Embryonic facial prominence (tissue), 1 donor: ENCODE measurements at regions not wholly inside any gene's neighbourhood (a gene's known extent, or its start where the extent isn't known, plus 50 kb on each side); places are given as distances from the start of the nearest gene placed in this dataset.
"Not testable (repeated sequence)": the region's sequence is repeated elsewhere in the genome, so short reads cannot be mapped to it uniquely, and the experiment has no call there.

ENCODE experiments used
- DNase-seq: peaks from one replicate; pipeline ENCODE4 v3.0.0-alpha.2; 2016; ENCODE audit errors: extremely low spot score

DNA sequence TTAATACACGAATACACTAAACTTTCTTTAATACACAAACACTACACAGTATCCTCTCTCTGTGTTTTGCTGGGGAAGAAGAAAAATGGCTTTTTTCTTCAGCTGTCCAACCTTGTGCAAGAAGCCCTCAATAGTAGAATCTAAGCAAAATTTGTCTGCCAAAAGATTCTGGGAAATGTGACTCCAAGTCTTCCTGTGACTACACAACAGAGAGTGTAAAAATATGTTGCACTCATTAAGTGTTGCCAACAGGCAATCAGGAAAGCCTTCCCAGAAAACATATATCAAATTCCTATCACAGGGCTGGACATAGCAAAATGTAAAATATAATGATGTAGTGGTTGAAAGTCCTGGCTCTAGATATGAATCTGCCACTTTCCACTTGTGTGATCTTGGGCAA, 825.1 kb upstream of the ZWINT start:
- DNase-seq, result no peak

DNA sequence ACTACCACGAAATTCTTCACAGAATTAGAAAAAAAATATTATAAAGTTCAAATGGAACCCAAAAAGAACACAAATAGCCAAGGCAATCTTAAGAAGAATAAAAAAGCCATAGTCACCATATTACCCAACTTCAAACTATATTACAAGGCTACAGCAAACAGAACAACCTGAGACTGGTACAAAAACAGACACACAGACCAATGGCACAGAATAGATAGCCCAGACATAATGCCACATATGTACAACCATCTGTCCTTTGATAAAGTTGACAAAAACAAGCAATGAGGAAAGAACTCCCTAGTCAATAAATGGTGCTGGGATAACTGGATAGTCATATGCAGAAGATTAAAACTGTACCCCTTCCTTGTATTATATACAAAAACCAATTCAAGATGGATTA, 808.5 kb upstream of the ZWINT start:
- DNase-seq, result no peak

DNA sequence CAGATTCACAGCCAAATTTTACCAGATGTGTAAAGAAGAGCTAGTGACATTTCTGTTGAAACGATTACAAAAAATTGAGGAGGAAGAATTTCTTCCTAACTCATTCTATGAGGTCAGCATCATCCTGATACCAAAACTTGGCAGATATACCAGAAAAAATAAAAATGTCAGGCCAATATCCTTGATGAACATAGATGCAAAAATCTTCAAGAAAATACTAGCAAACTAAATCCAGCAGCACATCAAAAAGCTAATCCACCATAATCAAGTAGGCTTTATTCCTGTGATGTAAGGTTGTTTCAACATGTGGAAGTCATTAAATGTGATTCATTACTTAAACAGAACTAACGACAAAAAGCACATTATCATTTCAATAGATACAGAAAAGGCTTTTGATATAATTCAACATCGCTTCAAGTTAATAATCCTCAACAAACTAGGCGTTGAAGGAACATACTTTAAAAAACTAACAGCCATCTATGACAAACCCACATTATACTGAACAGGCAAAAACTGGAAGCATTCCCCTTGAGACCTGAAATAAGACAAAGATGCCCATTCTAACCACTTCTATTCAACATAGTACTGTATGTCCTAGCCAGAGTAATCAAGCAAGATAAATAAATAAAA, 807.7 kb upstream of the ZWINT start:
- no peak for DNase-seq

DNA sequence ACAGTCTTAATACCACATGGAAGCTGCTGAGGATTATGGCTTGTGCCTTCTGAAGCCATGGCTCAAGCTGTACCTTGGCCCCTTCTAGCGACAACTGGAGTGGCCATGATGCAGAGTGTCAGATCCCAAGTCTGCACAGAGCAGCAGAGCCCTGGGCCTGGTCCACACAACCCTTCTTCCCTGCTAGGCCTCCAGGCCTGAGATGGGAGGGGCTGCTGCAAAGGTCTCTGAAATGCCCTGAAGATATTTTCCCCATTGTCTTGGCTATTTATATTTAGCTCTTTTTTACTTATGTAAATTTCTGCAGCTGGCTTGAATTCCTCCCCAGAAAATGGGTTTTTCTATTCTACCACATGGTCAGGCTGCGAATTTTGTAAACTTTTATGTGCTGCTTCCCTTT, 804.6 kb upstream of the ZWINT start:
- DNase-seq, result no peak

DNA sequence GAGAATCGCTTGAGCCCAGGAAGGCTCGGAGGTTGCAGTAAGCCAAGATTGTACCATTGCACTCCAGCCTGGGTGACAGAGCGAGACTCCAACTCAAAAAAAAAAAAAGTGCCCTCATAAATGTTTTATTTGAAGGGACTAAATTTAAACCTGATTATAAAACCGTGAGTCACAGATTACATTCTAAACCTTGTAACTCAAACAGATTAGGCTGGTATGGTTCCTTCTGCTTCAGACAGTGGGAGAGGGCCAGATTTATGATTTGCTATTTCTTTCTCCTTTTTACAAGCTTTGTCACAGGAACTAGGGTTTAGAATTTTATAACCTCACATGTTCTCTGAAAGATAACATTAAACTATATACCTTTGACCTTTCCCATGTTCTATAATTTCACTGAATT, 801.2 kb upstream of the ZWINT start:
- no peak for DNase-seq

DNA sequence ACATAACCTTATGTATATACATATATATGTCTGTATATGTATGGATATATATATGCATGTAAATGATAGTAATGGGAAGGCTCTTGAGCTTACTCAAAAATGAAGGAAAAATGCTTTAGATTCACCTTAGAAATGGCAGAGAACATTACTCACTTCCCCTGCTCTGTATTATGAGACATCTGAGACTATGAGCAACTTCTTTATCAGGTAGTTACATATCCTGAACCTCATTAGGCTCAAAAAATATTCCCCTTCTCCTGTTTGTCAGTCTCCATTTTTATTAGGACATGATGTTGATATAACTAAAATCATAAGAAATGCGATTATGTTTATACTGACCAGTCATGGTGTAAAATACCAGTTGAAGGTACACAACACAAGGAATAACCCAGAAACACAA, 800.1 kb upstream of the ZWINT start:
- no peak for DNase-seq

DNA sequence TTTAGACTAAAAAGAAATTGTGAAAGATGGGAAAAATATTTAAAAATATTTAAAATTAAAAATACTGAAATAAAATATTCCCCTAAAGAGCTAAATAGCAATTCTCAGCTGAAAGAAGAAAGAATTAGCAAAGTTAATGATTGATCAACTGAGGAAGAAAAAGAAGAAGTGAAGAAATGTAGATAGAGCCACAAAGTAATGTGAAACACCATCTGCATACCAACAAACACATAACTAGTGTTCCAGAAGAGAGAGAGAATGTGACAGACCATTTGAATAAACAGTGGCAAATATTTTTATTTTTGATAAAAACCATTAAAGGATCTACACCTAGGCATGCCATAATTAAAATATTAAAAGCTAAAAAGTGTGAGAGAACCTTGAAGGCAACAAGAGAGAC, 784.5 kb upstream of the ZWINT start:
- DNase-seq, result no peak

DNA sequence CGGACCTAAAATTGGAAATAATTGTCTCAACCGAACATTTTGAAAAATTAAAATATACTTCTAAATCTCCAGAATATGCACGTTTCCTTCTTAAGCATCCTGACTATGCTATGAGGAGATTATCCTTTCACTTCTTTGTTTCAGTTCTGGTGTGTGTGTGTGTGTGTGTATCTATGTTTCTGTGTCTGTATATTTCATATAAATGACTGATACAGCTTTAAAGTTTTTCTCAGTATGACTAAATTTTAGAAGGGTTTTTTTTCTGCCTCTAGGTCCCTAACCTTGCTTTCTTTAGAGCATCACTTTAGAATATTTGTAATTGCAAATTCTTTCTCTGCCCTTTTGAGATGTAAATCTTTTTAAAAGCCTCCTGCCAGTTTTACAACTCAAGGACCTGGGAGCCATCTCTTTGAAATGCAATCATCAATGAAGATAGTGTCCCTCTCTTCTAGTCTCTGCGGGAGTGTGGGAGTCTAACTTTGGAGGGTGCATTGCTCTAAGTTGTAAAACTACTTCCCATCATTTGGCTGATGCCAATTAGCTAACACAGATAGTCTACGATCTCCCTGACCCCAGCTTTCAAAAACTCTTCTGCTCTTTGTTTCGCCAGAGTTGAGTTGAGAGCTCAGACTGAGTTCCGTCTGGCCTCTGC, 782.0 kb upstream of the ZWINT start:
- no peak for DNase-seq

DNA sequence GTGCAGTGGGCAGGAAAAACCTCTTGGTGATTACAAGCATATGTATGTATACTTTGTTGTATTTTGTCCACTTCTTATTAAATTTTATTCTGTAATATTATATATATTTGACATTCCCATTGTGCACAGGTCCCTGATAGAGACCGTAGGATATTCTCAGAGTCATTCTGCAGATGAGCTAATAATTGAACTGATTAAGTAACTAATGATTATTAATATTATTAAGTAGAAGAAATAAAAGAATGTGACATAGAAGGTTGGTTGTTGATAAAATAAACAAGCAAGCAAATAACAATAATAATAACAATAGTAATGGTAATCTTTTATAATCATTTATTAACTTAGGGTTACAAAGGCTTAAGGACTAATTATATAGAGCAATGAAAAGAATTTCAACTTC, 780.6 kb upstream of the ZWINT start:
- DNase-seq, result no peak

DNA sequence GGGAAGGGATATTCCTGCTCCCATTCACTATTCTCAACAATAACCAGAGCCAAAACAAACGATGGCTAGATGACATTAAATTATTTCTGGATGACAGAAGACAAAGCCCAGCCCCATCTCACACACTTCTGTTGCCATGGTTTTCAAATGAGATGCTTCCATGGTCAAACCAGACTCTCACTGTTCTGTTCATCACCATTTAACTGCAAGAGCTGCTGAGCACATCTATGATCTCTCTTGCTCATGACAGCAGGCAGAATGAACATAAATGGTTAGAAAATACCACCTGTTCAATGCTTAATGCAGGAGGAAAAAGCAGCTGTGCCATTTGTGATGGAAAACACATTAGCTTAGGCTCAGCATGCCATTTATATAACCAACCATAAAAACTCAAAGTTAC, 758.6 kb upstream of the ZWINT start:
- no peak for DNase-seq

DNA sequence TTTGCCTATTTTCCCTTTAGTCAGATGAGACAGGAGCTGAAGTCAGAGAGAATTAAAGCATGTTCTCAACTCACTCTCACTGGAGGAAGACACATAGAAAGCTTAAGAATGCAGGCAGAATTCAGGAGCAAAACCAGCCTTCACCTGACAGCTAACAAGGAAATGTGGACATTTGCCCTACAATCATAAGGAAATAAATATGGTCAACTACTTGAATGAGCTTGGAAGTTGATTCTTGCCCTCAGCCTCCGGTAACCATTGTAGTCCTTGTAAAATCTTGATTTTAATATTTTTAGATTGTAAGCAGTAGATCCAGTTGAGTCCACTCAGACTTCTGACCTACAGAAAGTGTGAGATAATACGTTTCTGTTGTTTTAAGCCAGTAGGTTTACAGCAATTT, 752.5 kb upstream of the ZWINT start:
- DNase-seq, result no peak

DNA sequence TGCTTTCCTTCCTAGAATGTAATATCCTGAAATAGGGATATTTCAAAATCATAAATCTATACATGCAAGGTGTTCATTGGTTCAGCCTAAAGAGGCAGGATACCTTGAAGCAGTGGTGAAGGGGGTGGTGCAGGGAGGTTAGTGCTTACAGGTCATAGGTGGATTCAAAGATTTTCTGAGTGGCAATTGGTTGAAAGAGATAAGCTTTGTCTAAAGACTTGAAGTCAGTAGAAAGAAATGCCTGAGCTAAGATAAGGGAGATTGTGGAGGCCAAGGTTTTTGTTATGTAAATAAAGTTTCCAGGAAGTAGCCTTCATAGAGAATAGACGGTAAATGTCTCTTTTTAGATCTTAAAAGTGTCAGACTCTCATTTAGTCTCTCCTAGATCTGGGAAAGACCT, 741.2 kb upstream of the ZWINT start:
- no peak for DNase-seq

DNA sequence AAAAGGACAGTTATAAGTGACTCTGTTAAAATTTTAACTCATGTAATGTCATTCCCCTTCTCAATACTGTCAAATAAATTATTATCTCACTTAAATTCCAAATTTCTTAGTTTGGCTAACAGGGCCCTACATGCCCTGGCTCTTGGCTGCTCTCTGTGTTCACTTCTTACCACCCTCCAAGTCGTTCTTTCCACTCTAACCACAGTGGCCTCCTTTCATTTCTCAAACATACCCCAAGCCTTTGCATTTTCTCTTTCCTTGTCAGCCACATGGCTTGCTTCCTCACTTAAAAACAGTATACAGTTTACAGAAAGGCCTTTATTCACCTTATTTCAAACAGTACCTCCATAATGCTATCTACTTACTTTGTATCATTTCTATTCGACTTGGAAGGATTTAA, 737.1 kb upstream of the ZWINT start:
- no peak for DNase-seq

DNA sequence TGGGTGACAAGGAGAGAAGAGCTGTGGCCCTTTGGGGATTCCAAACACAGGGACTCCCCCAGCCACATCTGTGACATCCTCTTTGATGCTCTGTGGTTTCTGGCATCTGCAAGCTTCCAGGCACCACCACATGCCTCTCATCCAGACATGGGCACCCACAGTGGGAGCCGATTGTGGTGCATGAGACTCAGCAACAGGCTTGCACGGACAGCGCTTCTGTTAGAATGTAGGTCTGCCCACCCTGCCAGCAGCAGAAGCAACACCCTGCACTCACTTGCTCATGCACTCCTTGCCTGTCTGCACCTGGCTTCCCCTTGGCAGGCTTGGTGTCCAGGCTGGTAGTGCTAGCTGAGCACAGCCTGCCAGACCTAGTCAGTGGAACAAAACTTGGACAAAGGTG, 735.0 kb upstream of the ZWINT start:
- no peak for DNase-seq

DNA sequence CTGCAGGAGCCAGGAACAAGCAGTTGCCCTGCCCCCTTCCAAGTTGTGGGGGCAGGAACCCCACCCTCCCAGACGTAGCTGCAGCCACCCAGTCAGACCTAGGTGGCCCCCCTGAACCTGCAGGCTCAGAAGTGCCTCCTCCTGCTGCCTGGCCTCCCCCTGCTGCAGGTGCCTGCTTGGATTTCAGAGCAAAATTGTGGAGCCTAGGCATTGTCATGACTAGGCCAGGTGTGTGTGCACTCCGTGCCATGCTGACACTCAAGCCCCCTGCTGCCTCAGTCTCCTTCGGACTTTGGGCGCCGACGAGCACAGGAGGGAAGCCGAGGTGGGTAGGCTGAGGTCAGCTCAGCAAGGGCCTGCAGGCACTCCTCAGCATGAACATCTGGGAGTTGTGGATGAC, 733.9 kb upstream of the ZWINT start:
- DNase-seq, result no peak

DNA sequence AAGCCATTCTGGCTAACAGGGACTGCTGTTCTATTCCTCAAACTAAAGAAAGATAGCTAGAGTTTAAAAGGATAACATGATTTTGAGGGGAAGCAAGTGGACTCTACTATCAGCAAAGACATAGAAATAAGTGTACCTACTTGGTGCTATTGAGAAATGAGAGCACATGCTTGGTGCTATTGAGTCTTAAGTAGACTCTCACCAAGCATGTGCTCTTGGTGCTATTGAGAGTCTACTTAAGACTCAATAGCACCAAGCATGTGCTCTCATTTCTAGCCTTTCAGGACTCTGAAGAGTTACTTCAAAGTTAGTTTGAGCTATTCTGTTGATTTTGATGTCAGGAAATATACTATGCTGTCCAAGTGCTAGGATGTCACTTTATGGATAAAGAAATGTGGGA, 733.0 kb upstream of the ZWINT start:
- DNase-seq, result no peak

DNA sequence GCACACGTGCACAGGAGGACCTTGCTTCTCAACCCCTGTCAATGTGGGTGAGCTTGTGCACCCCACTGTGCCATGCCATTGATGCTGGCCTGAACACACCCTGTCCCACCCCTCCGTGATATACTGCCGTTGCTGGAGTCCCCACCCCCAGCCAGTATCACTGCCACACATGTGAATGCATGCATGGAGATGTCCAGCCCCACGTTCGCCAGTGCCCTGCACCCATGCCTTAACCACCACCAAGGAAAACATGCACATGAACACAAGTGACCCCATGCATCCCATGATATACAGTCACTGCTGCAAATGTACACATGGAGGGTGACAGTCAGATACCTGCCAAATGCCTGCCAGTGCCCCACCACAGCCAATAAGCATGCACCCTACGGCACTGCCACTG, 692.5 kb upstream of the ZWINT start:
- no peak for DNase-seq

DNA sequence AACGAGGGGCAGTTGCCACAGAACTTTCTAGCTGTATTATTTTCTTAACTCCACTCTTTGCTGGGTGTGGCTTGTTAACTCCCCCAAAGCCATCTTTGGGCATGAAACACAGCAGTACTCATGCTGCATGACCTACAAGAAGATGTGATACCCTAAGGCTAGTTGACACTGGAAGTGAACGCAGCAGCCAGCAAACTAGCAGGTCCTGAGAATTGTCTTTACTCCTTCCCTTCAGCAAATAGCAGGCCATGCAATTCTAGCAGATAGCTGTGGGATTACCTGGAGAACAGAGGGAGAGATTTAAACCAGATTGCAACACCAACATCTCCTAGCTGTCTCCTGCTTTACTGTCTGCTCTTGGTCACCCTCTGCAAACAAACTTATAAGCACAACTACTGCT, 688.0 kb upstream of the ZWINT start:
- DNase-seq, result no peak

DNA sequence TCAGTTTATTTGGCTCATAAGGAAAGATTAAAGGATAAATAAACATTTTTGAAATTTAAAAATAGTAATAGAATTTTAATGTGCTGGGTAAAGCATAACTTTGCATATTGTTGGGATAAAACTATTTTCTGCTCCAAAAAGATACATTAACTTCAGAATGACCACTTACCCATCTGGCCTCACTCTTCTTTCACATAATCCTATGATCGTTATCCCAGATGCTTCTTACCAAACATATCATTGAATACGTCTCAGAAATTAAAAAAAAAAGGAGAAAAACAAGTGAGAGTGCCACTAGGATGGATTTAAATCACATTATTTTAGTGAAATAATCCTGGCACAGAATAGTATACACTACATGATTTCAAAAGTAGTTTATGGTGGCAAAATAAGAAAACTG, 677.5 kb upstream of the ZWINT start:
- DNase-seq, result no peak

DNA sequence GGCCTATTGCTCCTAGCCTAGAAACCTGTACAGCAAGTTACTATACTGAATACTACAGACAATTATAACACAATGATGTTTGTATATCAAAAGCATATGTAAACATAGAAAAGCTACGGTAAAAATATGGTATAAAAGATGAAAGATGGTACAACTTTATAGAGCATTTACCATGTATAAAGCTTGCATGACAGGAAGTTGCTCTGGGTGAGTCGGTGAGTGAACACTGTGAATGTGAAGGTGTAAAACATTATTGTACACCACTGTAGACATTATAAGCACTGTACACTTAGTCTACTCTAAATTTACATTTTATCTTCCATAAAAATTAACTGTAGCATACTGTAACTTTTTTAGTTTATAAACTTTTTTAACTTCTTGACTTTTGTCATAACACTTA, 674.3 kb upstream of the ZWINT start:
- no peak for DNase-seq

DNA sequence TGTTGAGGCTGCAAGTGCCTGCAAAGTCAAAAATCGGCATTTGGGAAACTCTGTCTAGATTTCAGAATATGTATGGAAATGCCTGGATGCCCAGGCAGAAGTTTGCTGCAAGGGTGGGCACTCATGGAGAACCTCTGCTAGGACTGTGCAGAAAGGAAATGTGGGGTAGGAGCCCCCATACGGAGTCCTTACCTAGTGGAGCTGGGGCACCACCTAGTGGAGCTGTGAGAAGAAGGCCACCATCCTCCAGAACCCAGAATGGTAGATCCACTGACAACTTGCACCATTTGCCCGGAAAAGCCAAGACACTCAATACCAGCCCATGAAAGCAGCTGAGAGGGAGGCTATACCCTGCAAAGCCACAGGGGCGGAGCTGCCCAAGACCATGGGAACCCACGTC, 671.2 kb upstream of the ZWINT start:
- DNase-seq, result not testable (repeated sequence)

DNA sequence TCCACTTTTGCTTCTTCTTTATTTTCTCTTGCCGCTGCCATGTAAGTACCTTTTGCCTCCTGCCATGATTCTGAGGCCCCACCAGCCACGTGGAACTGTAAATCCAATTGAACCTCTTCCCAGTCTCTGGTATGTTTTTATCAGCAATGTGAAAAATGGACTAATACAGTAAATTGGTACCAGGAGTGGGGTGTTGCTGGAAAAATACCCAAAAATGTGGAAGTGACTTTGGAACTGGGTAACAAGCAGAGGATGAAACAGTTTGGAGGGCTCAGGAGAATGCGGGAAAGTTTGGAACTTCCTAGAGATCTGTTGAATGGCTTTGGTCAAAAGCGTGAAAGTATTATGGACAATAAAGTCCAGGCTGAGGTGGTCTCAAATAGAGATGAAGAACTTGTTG, 670.3 kb upstream of the ZWINT start:
- DNase-seq, result no peak

DNA sequence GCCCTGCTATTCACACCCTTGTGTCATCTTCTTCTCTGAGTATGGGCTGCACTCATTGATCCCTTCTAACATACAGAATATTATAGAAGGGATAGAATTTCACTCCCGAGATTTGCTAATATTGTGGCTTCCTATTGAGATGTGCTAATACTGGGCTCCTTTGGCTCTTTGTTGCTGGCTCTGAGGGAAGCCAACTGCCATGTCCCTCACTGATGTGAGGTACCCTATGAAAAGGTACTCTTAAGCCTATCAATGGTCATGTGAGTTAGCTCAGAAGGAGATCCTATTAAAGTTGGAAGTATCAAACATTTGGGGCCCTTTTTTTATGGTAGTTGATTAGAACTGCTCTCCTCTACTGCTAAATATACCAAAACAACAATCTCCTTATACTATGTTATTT, 665.2 kb upstream of the ZWINT start:
- no peak for DNase-seq

DNA sequence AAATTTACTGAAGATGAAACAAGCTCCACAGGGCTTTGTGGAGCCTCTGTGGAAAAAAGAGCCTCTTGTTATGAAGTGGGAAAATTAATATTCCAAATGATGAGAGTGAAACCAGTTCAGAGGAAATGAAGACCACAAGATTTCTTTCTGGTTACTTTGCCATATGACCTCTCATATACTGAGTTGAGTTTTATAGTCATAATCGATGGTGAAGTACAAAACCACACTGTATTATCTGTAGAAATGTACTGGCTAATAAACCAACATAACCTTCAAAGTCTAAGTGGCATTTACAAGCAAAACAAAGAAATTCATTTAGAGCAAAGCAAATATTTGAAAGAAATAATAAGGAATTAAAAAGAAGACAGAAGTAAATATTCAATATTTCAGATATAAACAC, 662.6 kb upstream of the ZWINT start:
- no peak for DNase-seq
